CD14-positive monocyte (primary cell): ENCODE measurements at regions not wholly inside any gene's neighbourhood (a gene's known extent, or its start where the extent isn't known, plus 50 kb on each side); places are given as distances from the start of the nearest gene placed in this dataset.

ENCODE experiments used
- DNase-seq, 3 donors: peaks; one replicate each; pipeline ENCODE4 v3.0.0-alpha.2; 2011 to 2022
- H2AFZ ChIP-seq: 2 replicates; pipeline ENCODE4 v1.6.0; 2012; ENCODE audit warnings: mild to moderate bottlenecking, low read depth, low read length, inconsistent platforms; ENCODE audit not compliant: insufficient read depth, poor library complexity, severe bottlenecking
- H3K27ac ChIP-seq, 2 donors: 1 replicate in 1 of 2; 2 replicates in 1 of 2; pipeline ENCODE4 v1.5.1; 2012 to 2013; ENCODE audit warnings: low read length in 2 of 2, control low read depth in 1 of 2, inconsistent platforms in 1 of 2, low read depth in 1 of 2, mild to moderate bottlenecking in 1 of 2
- H3K27me3 ChIP-seq, 2 donors: one replicate each; pipeline versions ENCODE4 v1.6.0 to v1.6.1; 2011 to 2013; ENCODE audit warnings: low read length in 2 of 2; ENCODE audit not compliant: control insufficient read depth in 2 of 2, insufficient read depth in 2 of 2
- H3K36me3 ChIP-seq, 2 donors: replicated peaks in 1 of 2; 1 replicate in 1 of 2; 2 replicates in 1 of 2; pipeline versions ENCODE4 v1.5.1 to v1.6.1; 2012 to 2013; ENCODE audit warnings: low read length in 2 of 2, control low read depth in 1 of 2, inconsistent platforms in 1 of 2, mild to moderate bottlenecking in 1 of 2; ENCODE audit not compliant: insufficient read depth in 2 of 2, control insufficient read depth in 1 of 2
- H3K4me1 ChIP-seq, 2 donors: 1 replicate in 1 of 2; 2 replicates in 1 of 2; pipeline versions ENCODE4 v1.5.1 to v1.6.1; 2012 to 2013; ENCODE audit warnings: low read length in 2 of 2, control low read depth in 1 of 2, inconsistent platforms in 1 of 2, mild to moderate bottlenecking in 1 of 2, moderate library complexity in 1 of 2; ENCODE audit not compliant: insufficient read depth in 2 of 2, control insufficient read depth in 1 of 2
- H3K4me2 ChIP-seq: replicated peaks from 2 replicates; pipeline ENCODE3; 2012; ENCODE audit warnings: low read length, moderate library complexity, mild to moderate bottlenecking; ENCODE audit not compliant: poor library complexity, severe bottlenecking; ENCODE audit errors: extremely low read depth
- H3K4me3 ChIP-seq, 3 experiments: fragments of 200-600 bp in 1 of 3; sonication (generic) in 1 of 3; replicated peaks in 1 of 3; 1 replicate in 2 of 3; 2 replicates in 1 of 3; pipeline ENCODE4 v1.5.1; 2011 to 2013; ENCODE audit warnings: low read length in 3 of 3, mild to moderate bottlenecking in 3 of 3, control low read depth in 2 of 3, low read depth in 2 of 3, inconsistent platforms in 1 of 3, moderate library complexity in 1 of 3
- H3K79me2 ChIP-seq: 2 replicates; pipeline ENCODE4 v1.6.0; 2012; ENCODE audit warnings: mild to moderate bottlenecking, control low read depth, inconsistent platforms, low read length, moderate library complexity; ENCODE audit not compliant: insufficient read depth
- H3K9ac ChIP-seq: 2 replicates; pipeline ENCODE4 v1.6.0; 2017; ENCODE audit warnings: low read length, mild to moderate bottlenecking; ENCODE audit not compliant: insufficient read depth, poor library complexity, severe bottlenecking
- H3K9me3 ChIP-seq, 2 donors: replicated peaks in 1 of 2; 1 replicate in 1 of 2; 2 replicates in 1 of 2; pipeline versions ENCODE4 v1.5.1 to v1.6.1; 2012 to 2013; ENCODE audit warnings: low read length in 2 of 2, control low read depth in 1 of 2; ENCODE audit not compliant: control insufficient read depth in 1 of 2, insufficient read depth in 1 of 2
- H4K20me1 ChIP-seq: 2 replicates; pipeline ENCODE4 v1.6.0; 2012; ENCODE audit warnings: mild to moderate bottlenecking, low read length, control low read depth, moderate library complexity; ENCODE audit not compliant: insufficient read depth
- H3K27ac Mint-ChIP-seq, 7 donors: one replicate each; pipeline ENCODE4 v1.8.0; 2020; ENCODE audit warnings: mild to moderate bottlenecking in 7 of 7, mixed read lengths in 7 of 7, moderate library complexity in 6 of 7, inconsistent platforms in 2 of 7
- H3K27me3 Mint-ChIP-seq, 3 donors: one replicate each; pipeline ENCODE4 v1.8.0; 2021 to 2022; ENCODE audit warnings: low read depth in 3 of 3, mild to moderate bottlenecking in 3 of 3, mixed read lengths in 3 of 3, moderate library complexity in 3 of 3, inconsistent platforms in 1 of 3
- H3K36me3 Mint-ChIP-seq, 2 donors: one replicate each; pipeline ENCODE4 v1.8.0; 2020; ENCODE audit warnings: mixed read lengths in 2 of 2, inconsistent platforms in 1 of 2, mild to moderate bottlenecking in 1 of 2
- H3K4me1 Mint-ChIP-seq: one replicate; pipeline ENCODE4 v1.8.0; 2020; ENCODE audit warnings: mild to moderate bottlenecking, mixed read lengths
- H3K4me3 Mint-ChIP-seq, 2 donors: one replicate each; pipeline ENCODE4 v1.8.0; 2020; ENCODE audit warnings: mild to moderate bottlenecking in 2 of 2, mixed read lengths in 2 of 2, moderate library complexity in 1 of 2
- H3K9me3 Mint-ChIP-seq, 7 donors: one replicate each; pipeline ENCODE4 v1.8.0; 2020 to 2022; ENCODE audit warnings: mixed read lengths in 7 of 7, mild to moderate bottlenecking in 6 of 7, moderate library complexity in 6 of 7, inconsistent platforms in 2 of 7
- WGBS: methylation state at CpG from one replicate; pipeline ENCODE4 v1.1.5; 2013; ENCODE audit warnings: missing lambda C conversion rate; ENCODE audit not compliant: insufficient coverage; 5-methylcytosine and 5-hydroxymethylcytosine counted together
- intact Hi-C, 2 donors: fragments of 100-400 bp; cut with micrococcal nuclease; formaldehyde crosslinking; loops; one replicate each; pipeline versions ENCODE4 v1.15.0 to v1.15.1; 2023
- TF ChIP-seq, protein P1 (sequence below): fragments of 200-600 bp; IDR thresholded peaks from one replicate; pipeline ENCODE4 v1.8.0; 2022; ENCODE audit warnings: antibody characterized with exemption, mild to moderate bottlenecking

DNA sequence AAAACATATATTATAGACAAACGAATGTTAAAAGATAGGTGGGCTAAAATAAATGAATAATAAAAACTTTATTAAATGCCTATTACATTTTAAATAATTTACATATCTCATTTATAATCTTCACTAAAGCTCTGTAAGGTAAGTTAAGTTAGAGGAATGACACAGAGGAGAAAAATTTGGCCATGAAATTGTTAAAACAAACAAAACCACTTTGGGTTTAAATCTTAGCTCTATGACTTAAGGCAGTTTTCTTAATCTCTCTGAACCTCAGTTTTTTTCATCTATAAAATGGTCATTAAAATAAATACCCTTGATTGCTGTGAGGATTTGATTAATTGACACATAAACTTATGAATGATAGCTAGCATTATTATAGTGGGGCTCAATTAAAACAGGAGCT lies 404.8 kb upstream of the ATP11B start:
- no peak for DNase-seq
- Mint-ChIP-seq H3K4me3 (no peak overlapping the region), H3K27me3 (peaks cover 0 to 2% (median 0%) of the 10 kb centered on the region in 3 donors), H3K9me3 (peaks cover 0 to 3% (median 0%) of the 10 kb centered on the region in 7 donors), H3K4me1 (no peaks in the 10 kb centered on the region), H3K36me3 (no peaks in the 10 kb centered on the region), H3K27ac (no peak overlapping the region)
- TF ChIP-seq, protein P1, sequence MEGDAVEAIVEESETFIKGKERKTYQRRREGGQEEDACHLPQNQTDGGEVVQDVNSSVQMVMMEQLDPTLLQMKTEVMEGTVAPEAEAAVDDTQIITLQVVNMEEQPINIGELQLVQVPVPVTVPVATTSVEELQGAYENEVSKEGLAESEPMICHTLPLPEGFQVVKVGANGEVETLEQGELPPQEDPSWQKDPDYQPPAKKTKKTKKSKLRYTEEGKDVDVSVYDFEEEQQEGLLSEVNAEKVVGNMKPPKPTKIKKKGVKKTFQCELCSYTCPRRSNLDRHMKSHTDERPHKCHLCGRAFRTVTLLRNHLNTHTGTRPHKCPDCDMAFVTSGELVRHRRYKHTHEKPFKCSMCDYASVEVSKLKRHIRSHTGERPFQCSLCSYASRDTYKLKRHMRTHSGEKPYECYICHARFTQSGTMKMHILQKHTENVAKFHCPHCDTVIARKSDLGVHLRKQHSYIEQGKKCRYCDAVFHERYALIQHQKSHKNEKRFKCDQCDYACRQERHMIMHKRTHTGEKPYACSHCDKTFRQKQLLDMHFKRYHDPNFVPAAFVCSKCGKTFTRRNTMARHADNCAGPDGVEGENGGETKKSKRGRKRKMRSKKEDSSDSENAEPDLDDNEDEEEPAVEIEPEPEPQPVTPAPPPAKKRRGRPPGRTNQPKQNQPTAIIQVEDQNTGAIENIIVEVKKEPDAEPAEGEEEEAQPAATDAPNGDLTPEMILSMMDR: no peak
- no peaks in the 10 kb centered on the region for H3K36me3 ChIP-seq
- no peak overlapping the region for H3K9ac ChIP-seq
- H2AFZ ChIP-seq: no peak overlapping the region
- H3K9me3 ChIP-seq: no peaks in the 10 kb centered on the region
- H3K4me1 ChIP-seq: no peaks in the 10 kb centered on the region
- H3K27me3 ChIP-seq: no peaks in the 10 kb centered on the region
- intact Hi-C loops: no loop called here
- no peak overlapping the region for H3K27ac ChIP-seq
- H3K4me3 ChIP-seq: no peak overlapping the region
- no peaks in the 10 kb centered on the region for H4K20me1 ChIP-seq
- no CpG with 5 or more reads among the region's 1 CpG for WGBS
- no peak overlapping the region for H3K4me2 ChIP-seq
- H3K79me2 ChIP-seq: no peaks in the 10 kb centered on the region

DNA sequence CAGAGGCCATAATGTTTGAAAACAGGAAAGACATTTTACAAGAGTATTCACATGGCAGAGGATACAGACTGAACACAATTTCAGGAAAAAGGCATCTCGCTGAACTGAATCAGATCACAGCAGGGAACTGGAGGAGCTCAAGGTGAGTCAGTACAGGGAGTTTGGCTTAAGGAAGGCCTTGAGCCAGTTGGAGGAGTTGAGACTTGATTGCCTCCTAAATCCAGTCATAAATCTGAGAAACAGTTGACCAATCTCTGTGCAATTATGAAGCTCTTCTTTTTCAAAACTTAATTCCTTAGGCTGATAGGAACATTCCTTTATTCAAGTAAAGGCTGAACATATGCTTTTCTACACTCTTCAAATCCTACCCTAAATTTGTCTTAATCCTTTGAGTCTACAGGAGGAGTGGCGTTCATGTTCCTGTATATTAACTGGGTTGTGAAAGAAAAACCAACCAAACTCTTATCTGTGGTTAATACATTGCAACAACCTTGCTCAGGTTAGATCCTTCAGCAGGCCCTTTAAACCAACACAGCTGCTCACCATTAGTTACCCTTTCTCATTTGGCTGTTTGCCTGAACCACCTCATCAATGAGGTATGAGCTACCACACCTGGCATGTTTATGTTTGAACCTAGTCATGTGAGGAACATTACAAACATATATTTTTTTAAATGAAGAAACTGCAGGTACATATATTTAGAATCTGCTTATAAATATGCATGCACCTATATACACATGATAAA lies 404.1 kb upstream of the ATP11B start:
- no peak for DNase-seq
- Mint-ChIP-seq H3K4me3 (no peak overlapping the region), H3K4me1 (no peaks in the 10 kb centered on the region), H3K27me3 (peaks cover 0 to 2% (median 0%) of the 10 kb centered on the region in 3 donors), H3K27ac (no peak overlapping the region), H3K36me3 (no peaks in the 10 kb centered on the region), H3K9me3 (peaks cover 0 to 2% (median 0%) of the 10 kb centered on the region in 7 donors)
- Histone ChIP-seq H3K9ac (no peak overlapping the region), H3K4me2 (no peak overlapping the region), H3K27me3 (no peaks in the 10 kb centered on the region), H3K27ac (no peak overlapping the region), H3K4me3 (no peak overlapping the region), H3K4me1 (no peaks in the 10 kb centered on the region), H3K9me3 (no peaks in the 10 kb centered on the region), H3K36me3 (no peaks in the 10 kb centered on the region), H2AFZ (no peak overlapping the region), H4K20me1 (no peaks in the 10 kb centered on the region), H3K79me2 (no peaks in the 10 kb centered on the region)
- TF ChIP-seq, protein P1: no peak
- 86% methylated on average over 1 of the region's 2 CpGs for WGBS
- intact Hi-C loops: no loop called here
